ENCODE measurements at regions not wholly inside any gene's neighbourhood (a gene's known extent, or its start where the extent isn't known, plus 50 kb on each side); places are given as distances from the start of the nearest gene placed in this dataset.
"Not testable (repeated sequence)": the region's sequence is repeated elsewhere in the genome, so short reads cannot be mapped to it uniquely, and the experiment has no call there.

- no peak for TF ChIP-seq ZNF274 (IDR thresholded peaks at IDR 0.05; ENCODE audit: low read depth, low read length)
- H3K4me3 ChIP-seq (ENCODE audit: low read length): no peak overlapping the region
Measured at GRCh38 chr2:225765820-225766219, 366.3 kb downstream of the NYAP2 start.

DNA sequence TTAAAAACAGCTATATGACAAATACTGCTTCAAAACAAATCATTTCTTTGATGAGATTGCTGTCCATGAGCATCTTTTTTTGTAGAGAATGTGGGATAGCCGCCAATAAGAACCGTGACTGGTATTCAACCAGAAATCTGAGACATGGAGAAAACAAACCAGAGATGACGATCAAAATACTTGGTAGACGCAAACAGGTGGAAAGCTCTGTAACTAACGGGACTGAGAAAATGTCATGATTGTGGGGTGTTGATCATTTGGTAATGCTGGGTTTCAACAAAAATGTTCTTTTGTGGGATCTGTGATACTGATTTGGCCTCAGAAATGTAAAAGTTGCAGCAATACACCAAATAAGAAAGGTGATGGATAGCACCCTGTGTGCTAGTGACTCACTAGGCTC lies 364.8 kb downstream of the NYAP2 start:
- no peak overlapping the region for H3K4me3 ChIP-seq (ENCODE audit: low read length)
- TF ChIP-seq ZNF274 (IDR thresholded peaks at IDR 0.05; ENCODE audit: low read depth, low read length): no peak

GRCh38 chr2:225763711-225764110 lies 364.2 kb downstream of the NYAP2 start:
- no peak for TF ChIP-seq ZNF274 (IDR thresholded peaks at IDR 0.05; ENCODE audit: low read depth, low read length)
- H3K4me3 ChIP-seq (ENCODE audit: low read length): no peak overlapping the region

- no peak for TF ChIP-seq ZNF274 (IDR thresholded peaks at IDR 0.05; ENCODE audit: low read depth, low read length)
- H3K4me3 ChIP-seq (ENCODE audit: low read length): no peak overlapping the region
Measured at GRCh38 chr2:225761396-225761795, 361.9 kb downstream of the NYAP2 start.

- no peak for TF ChIP-seq ZNF274 (IDR thresholded peaks at IDR 0.05; ENCODE audit: low read depth, low read length)
- no peak overlapping the region for H3K4me3 ChIP-seq (ENCODE audit: low read length)
Measured at GRCh38 chr2:225757248-225757647, 357.7 kb downstream of the NYAP2 start.

DNA sequence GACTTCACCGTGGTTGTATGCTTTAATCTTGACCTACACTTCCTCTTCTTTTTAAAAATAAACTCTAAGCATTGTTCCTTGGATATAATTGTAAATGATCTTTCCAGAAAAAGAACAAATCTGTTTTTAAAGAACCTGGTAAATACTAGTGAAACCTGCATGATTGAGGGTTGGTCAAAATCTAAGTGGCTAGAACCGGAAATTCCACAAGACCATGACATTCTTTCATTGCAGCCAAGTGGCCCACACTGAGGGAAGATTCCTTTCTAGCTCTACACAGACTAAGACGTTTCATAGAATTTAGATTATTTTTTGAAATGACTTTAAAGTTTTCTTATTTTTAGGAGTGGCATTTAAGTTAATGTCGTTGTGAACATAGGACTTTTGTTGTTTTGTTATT lies 356.7 kb downstream of the NYAP2 start:
- no peak overlapping the region for H3K4me3 ChIP-seq (ENCODE audit: low read length)
- TF ChIP-seq ZNF274 (IDR thresholded peaks at IDR 0.05; ENCODE audit: low read depth, low read length): no peak

GRCh38 chr2:225748609-225749008 lies 349.1 kb downstream of the NYAP2 start:
- no peak for TF ChIP-seq ZNF274 (IDR thresholded peaks at IDR 0.05; ENCODE audit: low read depth, low read length)
- H3K4me3 ChIP-seq (ENCODE audit: low read length): no peak overlapping the region

GRCh38 chr2:225743996-225744395 lies 344.5 kb downstream of the NYAP2 start:
- H3K4me3 ChIP-seq (ENCODE audit: low read length): not testable (repeated sequence)

DNA sequence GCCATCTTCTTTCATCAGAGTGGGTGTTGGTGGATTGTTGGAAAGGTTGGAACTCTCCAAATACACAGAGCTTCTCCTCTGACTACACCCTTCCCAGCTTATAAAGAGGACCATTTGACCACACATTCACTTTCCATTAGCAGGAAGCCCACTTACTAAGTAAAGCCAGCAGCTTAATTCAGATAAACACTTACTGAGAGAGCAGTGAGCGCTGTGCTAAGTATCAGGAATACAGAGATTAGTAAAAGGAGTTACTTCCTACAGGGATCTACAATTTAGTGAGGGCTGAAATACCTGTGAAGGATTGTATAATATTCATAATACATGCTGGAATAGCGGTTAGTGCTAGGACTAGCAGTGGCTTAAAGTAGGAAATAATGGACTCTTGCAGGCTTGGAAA lies 343.0 kb downstream of the NYAP2 start:
- TF ChIP-seq ZNF274 (IDR thresholded peaks at IDR 0.05; ENCODE audit: low read depth, low read length): no peak
- H3K4me3 ChIP-seq (ENCODE audit: low read length): no peak overlapping the region

DNA sequence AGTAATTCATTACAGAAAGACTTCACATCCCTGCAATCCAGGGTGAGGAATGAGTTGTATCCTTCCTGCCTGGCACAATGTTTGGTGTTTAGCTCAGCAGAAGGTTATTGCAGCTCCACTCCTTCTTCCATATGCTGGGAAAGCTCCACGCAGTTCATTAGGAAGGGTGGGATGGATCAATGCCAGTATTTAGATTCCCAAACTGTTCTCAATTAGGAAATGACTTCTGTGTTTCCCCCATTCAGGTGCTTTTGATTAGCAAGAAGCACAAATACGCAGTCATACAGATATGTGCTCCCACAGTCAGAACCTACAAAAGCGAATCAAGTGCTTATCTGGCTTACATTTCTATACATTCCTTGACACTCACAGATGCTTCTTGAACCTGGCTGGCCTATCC lies 340.6 kb downstream of the NYAP2 start:
- no peak overlapping the region for H3K4me3 ChIP-seq (ENCODE audit: low read length)

DNA sequence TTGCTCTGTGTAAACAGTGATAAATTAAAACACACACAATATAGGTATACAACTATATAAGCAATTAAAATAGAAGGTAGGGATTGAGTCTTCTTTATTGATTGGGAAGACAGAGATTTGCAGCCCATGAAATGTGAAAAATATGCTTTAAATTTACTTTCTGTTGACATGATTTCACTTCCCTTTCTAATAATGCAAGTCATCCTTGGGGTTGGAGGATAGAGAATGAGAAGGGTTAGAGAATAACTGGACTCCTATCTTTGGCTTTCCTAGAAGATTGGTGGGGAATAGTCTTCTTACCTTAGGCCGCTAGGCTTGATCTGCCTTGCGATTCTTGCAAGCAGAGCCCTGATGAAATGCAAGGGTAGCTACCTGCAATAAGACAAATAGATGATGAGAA lies 339.8 kb downstream of the NYAP2 start:
- no peak overlapping the region for H3K4me3 ChIP-seq (ENCODE audit: low read length)
- TF ChIP-seq ZNF274 (IDR thresholded peaks at IDR 0.05; ENCODE audit: low read depth, low read length): no peak

More for the DNA sequence above, 340.6 kb downstream of the NYAP2 start:
- no peak for TF ChIP-seq ZNF274 (IDR thresholded peaks at IDR 0.05; ENCODE audit: low read depth, low read length)

DNA sequence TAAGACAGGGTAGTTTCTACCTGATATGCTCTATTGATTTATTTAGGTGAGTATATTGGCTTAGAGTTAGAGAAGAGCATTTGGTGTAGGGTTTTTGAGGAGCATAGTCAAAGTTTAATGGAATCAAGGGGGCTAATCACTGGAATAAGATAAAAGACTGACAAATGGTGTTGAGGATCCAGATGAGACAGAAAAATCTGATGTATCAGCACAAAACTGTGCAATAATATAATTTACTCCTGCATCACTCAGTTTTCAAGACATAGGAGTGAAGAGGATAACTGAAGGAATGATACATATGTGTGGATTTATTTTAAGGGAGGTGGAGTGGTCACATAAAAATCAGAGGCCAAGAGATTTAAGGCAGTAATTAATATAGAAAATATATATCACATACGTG lies 339.2 kb downstream of the NYAP2 start:
- no peak for TF ChIP-seq ZNF274 (IDR thresholded peaks at IDR 0.05; ENCODE audit: low read depth, low read length)
- no peak overlapping the region for H3K4me3 ChIP-seq (ENCODE audit: low read length)

GRCh38 chr2:225737556-225737955 lies 338.0 kb downstream of the NYAP2 start:
- no peak overlapping the region for H3K4me3 ChIP-seq (ENCODE audit: low read length)
- TF ChIP-seq ZNF274 (IDR thresholded peaks at IDR 0.05; ENCODE audit: low read depth, low read length): no peak

DNA sequence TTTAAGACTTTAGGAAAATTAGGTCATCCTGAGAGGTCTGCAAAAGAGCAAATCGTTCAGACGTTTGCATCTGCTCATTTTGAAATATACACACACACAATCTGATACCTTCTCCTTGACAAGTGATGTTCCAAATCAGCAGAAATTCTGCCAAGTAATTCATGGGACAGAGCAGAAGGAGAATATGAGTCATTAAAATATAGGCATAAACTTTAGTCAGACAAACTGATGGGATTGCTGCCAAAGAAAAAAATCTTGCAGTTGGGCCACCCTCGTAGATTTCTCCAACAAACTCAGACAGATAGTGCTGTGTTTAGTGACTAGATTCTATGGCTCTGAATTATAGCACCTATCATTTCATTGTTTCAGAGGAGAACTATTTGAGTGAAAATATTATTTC lies 336.3 kb downstream of the NYAP2 start:
- no peak overlapping the region for H3K4me3 ChIP-seq (ENCODE audit: low read length)
- TF ChIP-seq ZNF274 (IDR thresholded peaks at IDR 0.05; ENCODE audit: low read depth, low read length): no peak

DNA sequence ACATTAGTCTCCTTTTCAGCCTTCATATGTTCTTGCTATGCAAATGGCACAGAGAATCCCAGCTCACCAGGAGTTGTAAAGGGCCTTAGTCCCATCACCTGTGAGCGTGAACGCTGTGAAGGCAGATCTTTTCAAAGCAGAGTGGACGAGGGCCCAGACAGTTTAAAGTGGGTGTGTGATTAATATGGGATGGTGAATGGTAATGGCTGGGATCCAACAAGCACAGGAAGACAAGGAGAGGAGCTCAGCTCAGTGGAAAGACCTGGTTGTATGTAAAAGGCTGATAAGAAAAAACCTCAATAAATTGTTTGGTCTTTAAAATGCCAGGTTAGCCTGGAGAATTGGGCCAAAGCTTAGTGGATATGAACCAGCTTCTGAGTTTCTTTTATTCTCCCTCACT lies 326.2 kb downstream of the NYAP2 start:
- TF ChIP-seq ZNF274 (IDR thresholded peaks at IDR 0.05; ENCODE audit: low read depth, low read length): no peak
- no peak overlapping the region for H3K4me3 ChIP-seq (ENCODE audit: low read length)

Measured in GM08714 (cell line).